ENCODE measurements at regions not wholly inside any gene's neighbourhood (a gene's known extent, or its start where the extent isn't known, plus 50 kb on each side); places are given as distances from the start of the nearest gene placed in this dataset. TPM values are rescaled to one million over a fixed set of nuclear protein-coding genes. Genes with fewer than 3 reads are reported as not detected.

GRCh38 chr14:25110106-25110505 lies 60.2 kb upstream of the STXBP6 start:
- FAIRE-seq (no peak), DNase-seq (ENCODE audit: low spot score in 2 of 2) (no peak)

- DNase-seq (ENCODE audit: low spot score in 2 of 2) (no peak), FAIRE-seq (no peak)
Observed at GRCh38 chr14:25108959-25109358, 59.0 kb upstream of the STXBP6 start.

DNA sequence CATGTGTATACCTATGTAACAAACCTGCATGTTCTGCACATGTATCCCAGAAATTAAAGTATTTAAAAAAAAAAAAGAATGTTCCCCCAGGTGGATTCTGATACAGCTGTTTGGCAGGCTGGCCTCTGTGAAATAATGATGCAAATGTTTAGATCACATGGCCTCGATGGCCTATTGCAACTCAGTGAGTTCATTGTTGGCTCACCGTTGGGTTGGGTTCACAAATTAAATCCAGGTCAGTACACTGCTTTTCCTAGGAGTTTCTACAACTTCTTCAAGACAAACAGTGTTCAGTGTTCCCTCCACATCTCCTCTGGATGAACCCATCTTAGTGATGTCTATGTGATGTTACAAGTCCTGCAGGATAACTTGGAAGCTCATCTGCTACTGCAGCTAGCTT lies 58.3 kb upstream of the STXBP6 start:
- no peak for DNase-seq (ENCODE audit: low spot score in 2 of 2)
- FAIRE-seq = no peak

GRCh38 chr14:25103820-25104219 lies 53.9 kb upstream of the STXBP6 start:
- DNase-seq (ENCODE audit: low spot score in 2 of 2) = no peak
- no peak for FAIRE-seq

- DNase-seq (ENCODE audit: low spot score in 2 of 2) = no peak
- no peak for FAIRE-seq
Observed at GRCh38 chr14:25103271-25103670, 53.3 kb upstream of the STXBP6 start.

DNA sequence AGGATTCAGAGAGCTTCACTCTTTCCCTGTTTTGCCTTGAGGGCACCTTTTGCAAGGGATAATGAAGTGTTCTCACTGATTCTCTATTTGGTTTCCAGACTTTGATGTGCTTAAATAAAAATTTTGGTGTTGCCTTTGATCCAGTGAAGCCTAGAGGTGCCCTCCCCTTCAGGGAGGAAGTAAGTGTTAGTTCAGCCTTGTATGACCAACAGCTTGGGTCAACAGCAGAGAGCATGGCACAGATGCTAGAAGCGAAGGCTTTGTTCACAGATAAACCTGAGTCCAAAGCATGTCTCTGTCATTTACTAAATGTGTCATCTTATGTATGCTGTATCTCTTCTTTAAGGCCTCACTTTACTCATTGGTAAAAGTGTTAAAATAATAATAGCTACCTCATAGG lies 52.8 kb upstream of the STXBP6 start:
- DNase-seq (ENCODE audit: low spot score in 2 of 2) (no peak), FAIRE-seq (no peak)

GRCh38 chr14:25101276-25101675 lies 51.3 kb upstream of the STXBP6 start:
- FAIRE-seq (no peak), DNase-seq (ENCODE audit: low spot score in 2 of 2) (no peak)

Small RNAs in the stretch of these regions (small RNA-seq; reads per million reads assigned to genes)
- gene HMGN2P6 = not detected
